HG03097 (cell line): ENCODE measurements at regions not wholly inside any gene's neighbourhood (a gene's known extent, or its start where the extent isn't known, plus 50 kb on each side); places are given as distances from the start of the nearest gene placed in this dataset.

Source experiments
- ATAC-seq: cut with Tn5 transposase; IDR thresholded peaks from one replicate; pipeline ENCODE4 v1.9.1; 2021; ENCODE audit not compliant: unreplicated experiment, low FRiP score

DNA sequence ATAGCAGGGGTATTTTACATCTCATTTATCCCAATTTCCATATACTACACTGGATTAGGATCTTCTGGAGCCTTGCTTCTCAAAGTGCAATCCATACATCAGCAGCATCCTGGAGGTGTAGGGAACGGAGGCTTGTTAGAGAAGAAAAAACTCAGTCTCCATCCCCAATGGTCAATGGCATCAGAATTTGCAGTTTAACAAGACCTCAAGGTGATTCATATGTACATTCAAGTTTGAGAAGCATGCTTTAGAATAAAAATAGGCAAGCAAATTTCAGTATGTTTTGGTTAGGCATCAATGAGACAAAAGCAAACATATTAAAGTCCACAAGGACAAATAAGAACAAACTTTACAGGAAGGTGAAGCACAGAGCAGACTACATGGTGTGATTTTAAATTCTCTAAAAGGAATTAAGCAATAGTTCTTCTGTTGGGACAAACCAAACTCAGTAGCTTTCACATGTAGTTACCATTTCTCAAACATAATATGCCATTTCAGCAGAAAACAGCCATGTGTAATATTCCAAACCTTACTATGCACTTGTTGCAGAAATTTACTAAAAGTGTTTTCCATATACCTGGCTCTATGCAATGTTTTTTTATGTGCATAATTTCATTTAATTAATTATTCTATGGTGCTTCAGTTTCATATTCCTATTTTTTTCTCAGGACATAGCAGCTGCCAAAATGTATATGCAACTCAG is 360.3 kb upstream of the NECTIN3 start:
- no peak for ATAC-seq

DNA sequence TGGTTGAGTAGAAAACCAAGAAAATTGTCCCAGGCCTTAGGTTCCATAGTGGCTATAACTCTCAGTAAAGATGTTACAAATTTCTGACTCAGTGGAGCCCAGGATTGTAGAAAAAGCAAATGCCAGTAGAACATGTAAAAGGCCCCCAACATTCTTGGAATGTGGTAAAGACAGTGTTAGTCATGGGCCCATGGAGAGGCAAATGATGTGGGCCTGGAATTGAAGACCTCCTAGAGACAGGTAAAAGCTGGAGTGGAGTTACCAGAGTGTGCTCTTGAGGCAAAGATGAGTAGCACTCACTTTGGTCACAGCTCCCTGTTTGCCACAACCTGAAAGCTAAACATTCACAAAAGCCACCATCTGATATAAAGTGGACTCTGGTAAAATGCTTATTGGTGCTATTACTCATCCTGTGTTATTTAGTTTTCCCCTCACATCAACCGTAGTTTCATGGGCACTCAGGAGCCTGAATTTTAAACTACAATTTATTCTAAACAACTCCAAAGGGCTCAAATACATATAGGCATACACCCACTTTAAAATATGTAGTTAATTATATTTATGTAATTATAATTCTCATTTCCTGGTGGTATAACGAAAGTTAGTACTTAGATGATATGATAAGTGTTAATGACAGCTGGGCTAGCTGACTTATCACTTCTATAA is 359.6 kb upstream of the NECTIN3 start:
- no peak for ATAC-seq

GRCh38 chr3:110727056-110727455 is 344.6 kb upstream of the NECTIN3 start:
- no peak for ATAC-seq

GRCh38 chr3:110731148-110731547 is 340.5 kb upstream of the NECTIN3 start:
- ATAC-seq = no peak

GRCh38 chr3:110732420-110732819 is 339.2 kb upstream of the NECTIN3 start:
- ATAC-seq = no peak

- ATAC-seq = no peak
Observed at GRCh38 chr3:110733045-110733444, 338.6 kb upstream of the NECTIN3 start.

DNA sequence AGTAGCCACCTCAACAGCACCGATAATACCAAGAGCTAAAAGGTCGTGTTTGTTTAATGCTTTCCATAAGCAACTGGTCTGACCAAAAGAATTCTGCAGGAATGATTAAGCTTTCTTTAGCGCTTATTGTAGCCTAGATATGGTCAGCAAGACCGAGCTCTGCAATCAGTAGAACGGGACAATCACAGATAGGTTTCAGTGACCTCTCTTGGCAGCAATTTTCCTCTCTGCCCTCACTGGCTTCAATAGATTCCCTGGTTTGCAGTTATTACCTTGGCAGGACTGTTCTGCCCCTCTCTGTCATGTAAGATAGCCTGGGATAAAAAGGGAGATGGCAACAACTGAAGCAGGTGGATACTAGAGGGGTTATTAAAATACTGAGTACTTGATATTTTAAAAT is 337.1 kb upstream of the NECTIN3 start:
- no peak for ATAC-seq

- peak; percentile 93 for ATAC-seq
Observed at GRCh38 chr3:110736332-110736731, 335.3 kb upstream of the NECTIN3 start.

DNA sequence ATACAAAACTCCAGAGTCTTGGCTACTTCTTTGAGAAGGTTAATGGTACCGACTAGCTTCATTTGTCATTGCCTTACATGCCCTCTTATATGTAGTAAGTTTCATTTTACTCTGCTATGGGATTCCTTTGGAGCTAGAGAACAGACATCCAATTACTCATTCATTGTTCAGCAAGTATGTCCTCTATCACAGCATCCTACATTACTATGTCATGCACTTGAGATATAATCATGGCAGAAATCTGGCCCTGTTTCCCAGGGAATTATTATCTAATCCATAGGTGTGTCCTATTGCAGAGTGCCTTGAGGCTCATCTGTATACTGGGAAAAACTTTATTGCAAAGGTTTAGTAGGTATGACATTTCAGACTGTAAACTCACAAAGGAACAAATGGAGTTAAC is 333.1 kb upstream of the NECTIN3 start:
- no peak for ATAC-seq

DNA sequence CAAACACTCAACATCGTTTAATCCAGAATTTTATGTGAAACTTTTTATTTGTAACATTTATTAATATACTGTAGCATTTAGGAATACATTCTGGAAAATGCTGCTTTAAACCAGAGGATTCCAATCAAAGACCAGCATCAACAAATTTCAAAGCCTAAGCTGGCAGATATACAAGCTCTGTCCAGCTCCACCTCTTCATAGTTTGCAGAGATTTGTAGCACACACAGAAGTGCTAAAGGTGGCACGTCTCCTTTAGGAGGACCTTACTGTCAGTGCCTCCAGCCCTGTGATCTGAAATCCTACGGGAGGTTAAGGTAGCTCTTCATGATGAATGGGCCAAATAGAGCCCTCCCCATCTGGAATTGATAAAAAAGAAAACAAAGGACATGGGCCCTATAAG is 329.7 kb upstream of the NECTIN3 start:
- ATAC-seq = no peak

- no peak for ATAC-seq
Observed at GRCh38 chr3:110743202-110743601, 328.4 kb upstream of the NECTIN3 start.

- no peak for ATAC-seq
Observed at GRCh38 chr3:110743984-110744383, 327.6 kb upstream of the NECTIN3 start.

GRCh38 chr3:110744723-110745122 is 326.9 kb upstream of the NECTIN3 start:
- ATAC-seq = no peak

DNA sequence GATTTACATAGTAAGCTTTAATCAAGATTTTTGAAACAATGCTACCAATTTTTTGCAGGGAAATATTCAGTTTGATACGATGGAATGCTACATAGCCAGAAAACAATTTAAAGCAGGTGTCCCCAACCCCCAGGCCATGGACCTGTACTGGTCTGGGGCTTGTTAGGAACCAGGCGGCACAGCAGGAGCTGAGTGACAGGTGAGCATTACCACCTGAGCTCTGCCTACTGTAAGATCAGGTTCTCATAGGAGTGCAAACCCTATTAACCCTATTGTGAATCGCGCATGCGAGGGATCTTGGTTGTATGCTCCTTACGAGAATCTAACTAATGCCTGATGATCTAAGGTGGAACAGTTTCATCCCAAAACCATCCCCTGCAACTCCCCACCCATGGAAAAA is 322.6 kb upstream of the NECTIN3 start:
- no peak for ATAC-seq

DNA sequence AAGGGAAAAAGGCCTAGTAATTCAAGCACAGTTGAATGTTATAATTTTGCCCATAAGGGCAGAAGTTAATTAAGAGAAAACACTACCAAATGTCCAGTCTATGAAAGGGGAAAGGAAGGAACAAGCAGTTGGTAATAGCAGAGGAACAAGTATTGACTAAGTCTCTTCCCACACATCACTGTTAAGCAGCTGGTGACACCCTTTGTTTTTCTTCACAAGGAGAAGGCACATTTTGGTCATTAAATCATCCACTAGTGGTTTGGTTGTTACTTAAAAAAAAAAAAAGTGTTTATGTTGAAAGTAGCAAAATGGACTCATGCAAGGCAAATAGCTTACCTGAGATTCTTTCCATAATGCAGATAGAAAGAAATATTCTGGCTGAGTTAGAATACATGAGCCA is 321.4 kb upstream of the NECTIN3 start:
- no peak for ATAC-seq

GRCh38 chr3:110752307-110752706 is 319.3 kb upstream of the NECTIN3 start:
- no peak for ATAC-seq

- no peak for ATAC-seq
Observed at GRCh38 chr3:110753516-110753915, 318.1 kb upstream of the NECTIN3 start.

DNA sequence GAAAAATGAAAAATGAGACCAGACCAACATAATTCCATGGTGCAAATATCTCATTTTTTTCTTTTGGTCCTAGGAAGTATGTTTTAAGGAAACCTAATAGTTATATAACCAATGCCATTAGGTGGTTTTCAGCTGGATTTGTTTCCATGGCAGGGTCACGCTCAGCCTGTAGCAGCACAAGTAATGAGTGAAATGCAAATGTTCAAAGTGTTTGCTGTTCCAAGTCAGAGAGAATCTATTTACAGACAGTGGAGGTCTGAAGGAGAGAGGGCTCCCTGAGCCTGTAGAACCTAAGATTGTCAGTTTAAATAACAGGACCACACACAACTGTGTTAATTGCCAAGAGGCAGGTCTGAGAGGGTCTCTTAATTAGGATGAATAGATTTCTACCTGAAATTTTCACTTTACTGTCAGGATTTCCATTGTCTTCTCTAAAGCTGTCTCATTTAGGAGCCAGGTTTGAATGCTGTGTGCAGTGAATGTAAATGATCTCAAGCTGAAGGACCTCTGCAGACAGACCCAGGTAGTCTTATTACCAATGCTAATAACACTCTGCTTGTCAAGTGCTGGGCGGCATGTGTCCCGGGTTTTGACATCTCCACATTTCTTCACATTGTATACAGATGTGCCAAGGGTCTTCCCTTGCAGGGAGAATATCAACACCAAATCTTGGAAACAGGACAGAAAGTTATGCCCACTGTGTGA is 317.3 kb upstream of the NECTIN3 start:
- ATAC-seq = no peak

GRCh38 chr3:110755345-110755744 is 316.3 kb upstream of the NECTIN3 start:
- ATAC-seq = no peak

DNA sequence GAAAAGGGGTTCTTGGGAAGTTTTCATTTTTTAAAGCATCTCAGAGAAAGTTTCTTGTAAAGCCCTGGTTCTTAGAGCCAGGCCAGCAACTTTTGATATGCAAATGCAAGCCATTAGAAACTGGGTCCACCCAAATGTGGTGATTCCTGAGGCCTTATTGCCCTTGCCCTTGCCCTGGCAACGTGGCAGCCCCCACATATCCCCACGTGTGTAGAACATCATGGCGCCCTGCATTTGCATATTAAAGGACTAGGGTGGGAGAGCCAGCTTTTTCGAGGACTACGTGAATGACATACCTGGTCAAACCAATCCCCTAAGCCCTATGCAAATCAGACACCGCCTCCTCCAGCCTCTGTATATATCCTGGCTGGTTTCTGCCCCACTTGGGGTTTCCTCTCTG is 314.9 kb upstream of the NECTIN3 start:
- ATAC-seq = no peak

DNA sequence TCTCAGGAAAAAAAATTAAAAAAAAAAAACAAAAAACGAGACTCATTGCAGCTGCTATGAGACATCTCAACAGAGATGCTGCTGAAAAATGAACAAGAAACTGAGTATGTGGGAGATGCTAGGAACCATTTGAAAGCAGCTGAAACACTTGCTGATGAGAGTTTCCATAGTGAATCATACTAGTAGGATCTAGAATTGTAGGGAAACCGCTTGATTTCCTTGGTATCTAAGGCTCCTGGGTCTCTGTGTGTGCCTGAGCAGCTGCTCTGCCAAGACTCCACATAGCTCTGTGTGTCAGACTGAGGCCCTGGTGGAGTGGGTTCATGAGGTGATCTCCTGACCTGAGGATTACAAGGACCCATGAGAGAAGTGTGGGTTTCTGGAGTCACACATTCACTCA is 313.4 kb upstream of the NECTIN3 start:
- no peak for ATAC-seq

DNA sequence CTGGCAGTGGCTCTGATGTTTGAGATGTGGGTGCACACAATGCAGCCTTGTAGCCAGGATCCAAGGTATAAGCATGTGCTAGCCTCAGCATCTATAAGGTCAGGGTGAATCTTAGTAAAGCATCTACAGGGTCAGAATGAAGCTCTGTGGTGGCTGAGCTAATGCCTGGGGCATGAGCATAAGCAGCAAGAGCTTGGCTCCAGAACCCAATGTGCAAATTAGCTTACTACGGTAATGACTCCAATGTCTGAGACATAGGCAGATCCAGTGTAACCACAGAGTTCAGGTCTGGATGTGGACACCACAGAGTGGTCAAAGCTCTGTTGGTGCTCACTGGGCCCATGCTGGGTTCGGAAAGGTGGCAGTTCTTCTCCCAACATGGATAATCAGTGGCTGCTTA is 304.5 kb upstream of the NECTIN3 start:
- no peak for ATAC-seq
